ENCODE measurements at regions not wholly inside any gene's neighbourhood (a gene's known extent, or its start where the extent isn't known, plus 50 kb on each side); places are given as distances from the start of the nearest gene placed in this dataset.

DNA sequence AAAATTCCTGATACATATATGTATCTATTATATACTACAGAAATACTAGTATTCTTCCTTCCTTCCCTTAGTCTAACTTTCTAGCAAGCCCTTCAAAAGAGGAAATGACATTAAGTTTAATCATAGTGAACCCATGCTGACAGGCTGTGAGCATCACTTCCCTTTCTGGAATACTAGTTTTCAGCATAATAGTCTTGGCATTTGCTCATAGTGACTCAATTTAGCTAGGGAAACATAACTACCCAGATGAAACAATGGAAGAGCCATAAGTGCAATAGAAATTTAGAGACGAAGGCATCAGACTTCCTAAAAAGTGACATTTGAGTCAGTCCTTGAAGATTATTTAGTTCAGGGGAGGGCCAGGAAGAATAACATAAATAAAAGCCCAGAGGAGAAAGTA is 184.5 kb upstream of the CRY1 start (continued):
- TF ChIP-seq NANOG (IDR thresholded peaks at IDR 0.05; ENCODE audit: borderline replicate concordance) (no peak), EZH2 (IDR thresholded peaks at IDR 0.05; ENCODE audit: low read depth, unreplicated experiment) (no peak), STAT1 (IDR thresholded peaks at IDR 0.05; ENCODE audit: unreplicated experiment) (no peak), EZH2phosphoT487 (IDR thresholded peaks at IDR 0.05; ENCODE audit: unreplicated experiment) (no peak), JUNB (IDR thresholded peaks at IDR 0.05; ENCODE audit: unreplicated experiment) (no peak)
- TF ChIP-seq, protein P1, sequence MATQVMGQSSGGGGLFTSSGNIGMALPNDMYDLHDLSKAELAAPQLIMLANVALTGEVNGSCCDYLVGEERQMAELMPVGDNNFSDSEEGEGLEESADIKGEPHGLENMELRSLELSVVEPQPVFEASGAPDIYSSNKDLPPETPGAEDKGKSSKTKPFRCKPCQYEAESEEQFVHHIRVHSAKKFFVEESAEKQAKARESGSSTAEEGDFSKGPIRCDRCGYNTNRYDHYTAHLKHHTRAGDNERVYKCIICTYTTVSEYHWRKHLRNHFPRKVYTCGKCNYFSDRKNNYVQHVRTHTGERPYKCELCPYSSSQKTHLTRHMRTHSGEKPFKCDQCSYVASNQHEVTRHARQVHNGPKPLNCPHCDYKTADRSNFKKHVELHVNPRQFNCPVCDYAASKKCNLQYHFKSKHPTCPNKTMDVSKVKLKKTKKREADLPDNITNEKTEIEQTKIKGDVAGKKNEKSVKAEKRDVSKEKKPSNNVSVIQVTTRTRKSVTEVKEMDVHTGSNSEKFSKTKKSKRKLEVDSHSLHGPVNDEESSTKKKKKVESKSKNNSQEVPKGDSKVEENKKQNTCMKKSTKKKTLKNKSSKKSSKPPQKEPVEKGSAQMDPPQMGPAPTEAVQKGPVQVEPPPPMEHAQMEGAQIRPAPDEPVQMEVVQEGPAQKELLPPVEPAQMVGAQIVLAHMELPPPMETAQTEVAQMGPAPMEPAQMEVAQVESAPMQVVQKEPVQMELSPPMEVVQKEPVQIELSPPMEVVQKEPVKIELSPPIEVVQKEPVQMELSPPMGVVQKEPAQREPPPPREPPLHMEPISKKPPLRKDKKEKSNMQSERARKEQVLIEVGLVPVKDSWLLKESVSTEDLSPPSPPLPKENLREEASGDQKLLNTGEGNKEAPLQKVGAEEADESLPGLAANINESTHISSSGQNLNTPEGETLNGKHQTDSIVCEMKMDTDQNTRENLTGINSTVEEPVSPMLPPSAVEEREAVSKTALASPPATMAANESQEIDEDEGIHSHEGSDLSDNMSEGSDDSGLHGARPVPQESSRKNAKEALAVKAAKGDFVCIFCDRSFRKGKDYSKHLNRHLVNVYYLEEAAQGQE (IDR thresholded peaks at IDR 0.05; ENCODE audit: unreplicated experiment) = no peak
- TF ChIP-seq, protein P2, sequence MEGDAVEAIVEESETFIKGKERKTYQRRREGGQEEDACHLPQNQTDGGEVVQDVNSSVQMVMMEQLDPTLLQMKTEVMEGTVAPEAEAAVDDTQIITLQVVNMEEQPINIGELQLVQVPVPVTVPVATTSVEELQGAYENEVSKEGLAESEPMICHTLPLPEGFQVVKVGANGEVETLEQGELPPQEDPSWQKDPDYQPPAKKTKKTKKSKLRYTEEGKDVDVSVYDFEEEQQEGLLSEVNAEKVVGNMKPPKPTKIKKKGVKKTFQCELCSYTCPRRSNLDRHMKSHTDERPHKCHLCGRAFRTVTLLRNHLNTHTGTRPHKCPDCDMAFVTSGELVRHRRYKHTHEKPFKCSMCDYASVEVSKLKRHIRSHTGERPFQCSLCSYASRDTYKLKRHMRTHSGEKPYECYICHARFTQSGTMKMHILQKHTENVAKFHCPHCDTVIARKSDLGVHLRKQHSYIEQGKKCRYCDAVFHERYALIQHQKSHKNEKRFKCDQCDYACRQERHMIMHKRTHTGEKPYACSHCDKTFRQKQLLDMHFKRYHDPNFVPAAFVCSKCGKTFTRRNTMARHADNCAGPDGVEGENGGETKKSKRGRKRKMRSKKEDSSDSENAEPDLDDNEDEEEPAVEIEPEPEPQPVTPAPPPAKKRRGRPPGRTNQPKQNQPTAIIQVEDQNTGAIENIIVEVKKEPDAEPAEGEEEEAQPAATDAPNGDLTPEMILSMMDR (conservative IDR thresholded peaks at IDR 0.05; ENCODE audit: low read depth in 2 of 2) = no peak

GRCh38 chr12:107282628-107283027 is 189.3 kb upstream of the CRY1 start:
- no peaks in the 10 kb centered on the region for H3K27me3 Mint-ChIP-seq (ENCODE audit: insufficient read depth, low read depth, poor library complexity)
- Histone ChIP-seq H2AFZ (no peak overlapping the region), H3K4me2 (no peak overlapping the region), H3K27ac (ENCODE audit: low read depth) (no peak overlapping the region), H3K4me1 (ENCODE audit: insufficient read depth) (no peaks in the 10 kb centered on the region), H3F3A (replicated peaks; ENCODE audit: low read depth) (no peaks in the 10 kb centered on the region), H3K36me3 (ENCODE audit: insufficient read depth) (no peaks in the 10 kb centered on the region), H3K9me2 (ENCODE audit: insufficient read depth) (no peaks in the 10 kb centered on the region; the same call in 1 of the 2 replicates), H3K4me3 (no peak overlapping the region), H3K79me2 (replicated peaks; ENCODE audit: insufficient read depth) (no peaks in the 10 kb centered on the region), H3K27me3 (ENCODE audit: insufficient read depth) (no peaks in the 10 kb centered on the region), H4K20me1 (replicated peaks; ENCODE audit: insufficient read depth) (no peaks in the 10 kb centered on the region)
- H3K4me3 Mint-ChIP-seq = no peak overlapping the region
- ATAC-seq (no peak), DNase-seq (ENCODE audit: low spot score) (no peak)
- peaks cover 12% of the 10 kb centered on the region; the same call in 2 of the 3 replicates for H3K9me3 Mint-ChIP-seq
- no peak overlapping the region for H3K27ac Mint-ChIP-seq
- peaks cover 5% of the 10 kb centered on the region; the same call in 1 of the 3 replicates for H3K4me1 Mint-ChIP-seq
- no peaks in the 10 kb centered on the region for H3K36me3 Mint-ChIP-seq (ENCODE audit: low read depth)
- TF ChIP-seq NANOG (IDR thresholded peaks at IDR 0.05; ENCODE audit: borderline replicate concordance) (no peak), ZNF331 (CRISPR knock-in tag; IDR thresholded peaks at IDR 0.05; ENCODE audit: low read depth) (no peak), POLR2AphosphoS5 (IDR thresholded peaks at IDR 0.05; ENCODE audit: low read depth) (no peak)
- TF ChIP-seq, protein P3, sequence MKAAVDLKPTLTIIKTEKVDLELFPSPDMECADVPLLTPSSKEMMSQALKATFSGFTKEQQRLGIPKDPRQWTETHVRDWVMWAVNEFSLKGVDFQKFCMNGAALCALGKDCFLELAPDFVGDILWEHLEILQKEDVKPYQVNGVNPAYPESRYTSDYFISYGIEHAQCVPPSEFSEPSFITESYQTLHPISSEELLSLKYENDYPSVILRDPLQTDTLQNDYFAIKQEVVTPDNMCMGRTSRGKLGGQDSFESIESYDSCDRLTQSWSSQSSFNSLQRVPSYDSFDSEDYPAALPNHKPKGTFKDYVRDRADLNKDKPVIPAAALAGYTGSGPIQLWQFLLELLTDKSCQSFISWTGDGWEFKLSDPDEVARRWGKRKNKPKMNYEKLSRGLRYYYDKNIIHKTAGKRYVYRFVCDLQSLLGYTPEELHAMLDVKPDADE (IDR thresholded peaks at IDR 0.05) = no peak
- TF ChIP-seq, protein P4, sequence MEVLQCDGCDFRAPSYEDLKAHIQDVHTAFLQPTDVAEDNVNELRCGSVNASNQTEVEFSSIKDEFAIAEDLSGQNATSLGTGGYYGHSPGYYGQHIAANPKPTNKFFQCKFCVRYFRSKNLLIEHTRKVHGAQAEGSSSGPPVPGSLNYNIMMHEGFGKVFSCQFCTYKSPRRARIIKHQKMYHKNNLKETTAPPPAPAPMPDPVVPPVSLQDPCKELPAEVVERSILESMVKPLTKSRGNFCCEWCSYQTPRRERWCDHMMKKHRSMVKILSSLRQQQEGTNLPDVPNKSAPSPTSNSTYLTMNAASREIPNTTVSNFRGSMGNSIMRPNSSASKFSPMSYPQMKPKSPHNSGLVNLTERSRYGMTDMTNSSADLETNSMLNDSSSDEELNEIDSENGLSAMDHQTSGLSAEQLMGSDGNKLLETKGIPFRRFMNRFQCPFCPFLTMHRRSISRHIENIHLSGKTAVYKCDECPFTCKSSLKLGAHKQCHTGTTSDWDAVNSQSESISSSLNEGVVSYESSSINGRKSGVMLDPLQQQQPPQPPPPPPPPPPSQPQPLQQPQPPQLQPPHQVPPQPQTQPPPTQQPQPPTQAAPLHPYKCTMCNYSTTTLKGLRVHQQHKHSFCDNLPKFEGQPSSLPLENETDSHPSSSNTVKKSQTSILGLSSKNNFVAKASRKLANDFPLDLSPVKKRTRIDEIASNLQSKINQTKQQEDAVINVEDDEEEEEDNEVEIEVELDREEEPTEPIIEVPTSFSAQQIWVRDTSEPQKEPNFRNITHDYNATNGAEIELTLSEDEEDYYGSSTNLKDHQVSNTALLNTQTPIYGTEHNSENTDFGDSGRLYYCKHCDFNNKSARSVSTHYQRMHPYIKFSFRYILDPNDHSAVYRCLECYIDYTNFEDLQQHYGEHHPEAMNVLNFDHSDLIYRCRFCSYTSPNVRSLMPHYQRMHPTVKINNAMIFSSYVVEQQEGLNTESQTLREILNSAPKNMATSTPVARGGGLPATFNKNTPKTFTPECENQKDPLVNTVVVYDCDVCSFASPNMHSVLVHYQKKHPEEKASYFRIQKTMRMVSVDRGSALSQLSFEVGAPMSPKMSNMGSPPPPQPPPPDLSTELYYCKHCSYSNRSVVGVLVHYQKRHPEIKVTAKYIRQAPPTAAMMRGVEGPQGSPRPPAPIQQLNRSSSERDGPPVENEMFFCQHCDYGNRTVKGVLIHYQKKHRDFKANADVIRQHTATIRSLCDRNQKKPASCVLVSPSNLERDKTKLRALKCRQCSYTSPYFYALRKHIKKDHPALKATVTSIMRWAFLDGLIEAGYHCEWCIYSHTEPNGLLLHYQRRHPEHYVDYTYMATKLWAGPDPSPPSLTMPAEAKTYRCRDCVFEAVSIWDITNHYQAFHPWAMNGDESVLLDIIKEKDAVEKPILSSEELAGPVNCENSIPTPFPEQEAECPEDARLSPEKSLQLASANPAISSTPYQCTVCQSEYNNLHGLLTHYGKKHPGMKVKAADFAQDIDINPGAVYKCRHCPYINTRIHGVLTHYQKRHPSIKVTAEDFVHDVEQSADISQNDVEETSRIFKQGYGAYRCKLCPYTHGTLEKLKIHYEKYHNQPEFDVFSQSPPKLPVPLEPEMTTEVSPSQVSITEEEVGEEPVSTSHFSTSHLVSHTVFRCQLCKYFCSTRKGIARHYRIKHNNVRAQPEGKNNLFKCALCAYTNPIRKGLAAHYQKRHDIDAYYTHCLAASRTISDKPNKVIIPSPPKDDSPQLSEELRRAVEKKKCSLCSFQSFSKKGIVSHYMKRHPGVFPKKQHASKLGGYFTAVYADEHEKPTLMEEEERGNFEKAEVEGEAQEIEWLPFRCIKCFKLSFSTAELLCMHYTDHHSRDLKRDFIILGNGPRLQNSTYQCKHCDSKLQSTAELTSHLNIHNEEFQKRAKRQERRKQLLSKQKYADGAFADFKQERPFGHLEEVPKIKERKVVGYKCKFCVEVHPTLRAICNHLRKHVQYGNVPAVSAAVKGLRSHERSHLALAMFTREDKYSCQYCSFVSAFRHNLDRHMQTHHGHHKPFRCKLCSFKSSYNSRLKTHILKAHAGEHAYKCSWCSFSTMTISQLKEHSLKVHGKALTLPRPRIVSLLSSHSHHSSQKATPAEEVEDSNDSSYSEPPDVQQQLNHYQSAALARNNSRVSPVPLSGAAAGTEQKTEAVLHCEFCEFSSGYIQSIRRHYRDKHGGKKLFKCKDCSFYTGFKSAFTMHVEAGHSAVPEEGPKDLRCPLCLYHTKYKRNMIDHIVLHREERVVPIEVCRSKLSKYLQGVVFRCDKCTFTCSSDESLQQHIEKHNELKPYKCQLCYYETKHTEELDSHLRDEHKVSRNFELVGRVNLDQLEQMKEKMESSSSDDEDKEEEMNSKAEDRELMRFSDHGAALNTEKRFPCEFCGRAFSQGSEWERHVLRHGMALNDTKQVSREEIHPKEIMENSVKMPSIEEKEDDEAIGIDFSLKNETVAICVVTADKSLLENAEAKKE (CRISPR knock-in tag; IDR thresholded peaks at IDR 0.05) = no peak

All from GM23338 (cell line).